H54 (cell line): ENCODE measurements at regions not wholly inside any gene's neighbourhood (a gene's known extent, or its start where the extent isn't known, plus 50 kb on each side); places are given as distances from the start of the nearest gene placed in this dataset.
"Not testable (repeated sequence)": the region's sequence is repeated elsewhere in the genome, so short reads cannot be mapped to it uniquely, and the experiment has no call there.

Experiments used
- DNase-seq: peaks from one replicate; pipeline ENCODE4 v3.0.0; 2011; ENCODE audit warnings: low spot score, mixed read lengths; ENCODE audit not compliant: insufficient read length
- FAIRE-seq: peaks from 3 replicates; lab custom pipeline; 2011; peaks lifted over from hg19 to GRCh38; lab: Jason Lieb, UNC

- FAIRE-seq, DNase-seq: not testable (repeated sequence)
These were observed 5303.4 kb upstream of the TPTE start for GRCh38 chr21:5217933-5218332.

- not testable (repeated sequence) for DNase-seq, FAIRE-seq
These were observed 5301.4 kb upstream of the TPTE start for GRCh38 chr21:5219988-5220387.

- DNase-seq: not testable (repeated sequence)
These were observed 5300.9 kb upstream of the TPTE start for GRCh38 chr21:5220468-5220867.

GRCh38 chr21:5221458-5222050 lies 5299.8 kb upstream of the TPTE start:
- not testable (repeated sequence) for DNase-seq, FAIRE-seq

More at GRCh38 chr21:5220468-5220867, 5300.9 kb upstream of the TPTE start:
- FAIRE-seq: not testable (repeated sequence)

- not testable (repeated sequence) for DNase-seq, FAIRE-seq
These were observed 5298.2 kb upstream of the TPTE start for GRCh38 chr21:5222996-5223782.

- not testable (repeated sequence) for FAIRE-seq, DNase-seq
These were observed 5297.2 kb upstream of the TPTE start for GRCh38 chr21:5224156-5224555.

GRCh38 chr21:5227252-5227651 lies 5294.1 kb upstream of the TPTE start:
- FAIRE-seq: not testable (repeated sequence)

GRCh38 chr21:5230561-5230960 lies 5290.8 kb upstream of the TPTE start:
- not testable (repeated sequence) for DNase-seq, FAIRE-seq

More at GRCh38 chr21:5227252-5227651, 5294.1 kb upstream of the TPTE start:
- DNase-seq: not testable (repeated sequence)

GRCh38 chr21:5231261-5231660 lies 5290.1 kb upstream of the TPTE start:
- peak; percentile 1 for DNase-seq

GRCh38 chr21:5232176-5232958 lies 5289.0 kb upstream of the TPTE start:
- FAIRE-seq, DNase-seq: not testable (repeated sequence)

More at GRCh38 chr21:5231261-5231660, 5290.1 kb upstream of the TPTE start:
- FAIRE-seq: not testable (repeated sequence)

GRCh38 chr21:5235761-5236160 lies 5285.6 kb upstream of the TPTE start:
- DNase-seq, FAIRE-seq: not testable (repeated sequence)

GRCh38 chr21:5236846-5237675 lies 5284.3 kb upstream of the TPTE start:
- DNase-seq, FAIRE-seq: not testable (repeated sequence)

- DNase-seq, FAIRE-seq: not testable (repeated sequence)
These were observed 5280.9 kb upstream of the TPTE start for GRCh38 chr21:5240521-5240920.

- FAIRE-seq, DNase-seq: not testable (repeated sequence)
These were observed 5278.7 kb upstream of the TPTE start for GRCh38 chr21:5242732-5243131.

- FAIRE-seq: not testable (repeated sequence)
These were observed 5278.1 kb upstream of the TPTE start for GRCh38 chr21:5243257-5243656.

GRCh38 chr21:5243715-5244375 lies 5277.5 kb upstream of the TPTE start:
- DNase-seq, FAIRE-seq: not testable (repeated sequence)

More at GRCh38 chr21:5243257-5243656, 5278.1 kb upstream of the TPTE start:
- not testable (repeated sequence) for DNase-seq

- FAIRE-seq, DNase-seq: not testable (repeated sequence)
These were observed 5277.0 kb upstream of the TPTE start for GRCh38 chr21:5244376-5244718.

- FAIRE-seq, DNase-seq: not testable (repeated sequence)
These were observed 5276.4 kb upstream of the TPTE start for GRCh38 chr21:5244954-5245353.

GRCh38 chr21:5246416-5246815 lies 5275.0 kb upstream of the TPTE start:
- FAIRE-seq, DNase-seq: not testable (repeated sequence)
